ENCODE measurements at regions not wholly inside any gene's neighbourhood (a gene's known extent, or its start where the extent isn't known, plus 50 kb on each side); places are given as distances from the start of the nearest gene placed in this dataset.

DNA sequence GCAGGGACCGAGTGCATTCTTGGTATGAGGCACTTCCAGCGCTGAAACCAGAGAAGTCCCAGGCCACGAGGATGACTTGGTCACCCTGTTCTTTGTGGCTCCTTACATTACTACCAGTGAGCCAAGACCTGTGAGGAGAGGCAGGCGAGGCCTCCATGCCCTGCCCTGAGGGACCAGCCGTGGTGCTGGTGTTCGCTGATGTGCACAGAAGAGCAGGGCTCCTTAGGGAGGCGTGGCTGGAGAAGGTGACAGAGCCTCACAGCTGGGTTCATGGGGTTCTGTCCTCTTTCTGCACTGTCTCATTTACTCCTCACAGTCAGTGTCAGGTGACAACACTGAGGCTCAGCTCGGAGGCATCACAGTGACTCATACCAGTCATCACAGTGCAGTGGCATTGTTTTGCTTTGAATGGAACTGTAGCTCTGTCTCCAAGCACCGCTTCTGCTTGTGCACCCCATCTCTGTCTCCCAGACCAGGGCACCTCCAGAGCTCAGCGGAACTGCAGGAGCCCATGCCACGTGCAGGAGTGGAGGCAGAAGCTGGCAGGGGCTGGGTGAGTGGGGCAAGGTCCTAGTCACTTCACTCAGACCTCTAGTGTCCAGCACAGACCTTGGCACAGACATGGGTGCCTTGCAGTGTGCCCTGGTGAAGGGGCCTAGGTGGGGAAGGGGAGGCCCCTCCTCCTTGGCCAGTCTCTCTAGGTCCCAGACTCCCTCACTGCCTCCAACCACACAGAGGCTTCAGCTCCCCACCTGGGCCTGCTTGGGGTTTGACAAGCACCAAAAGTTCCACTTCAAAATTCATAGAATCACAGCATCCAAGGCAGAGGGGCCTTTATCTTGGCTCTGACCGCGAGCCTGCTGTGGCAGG is 310.9 kb downstream of the MATN1 start:
- Histone ChIP-seq H3K27me3 (no peaks in the 10 kb centered on the region), H3K36me3 (no peaks in the 10 kb centered on the region), H3K9me3 (no peaks in the 10 kb centered on the region), H3K27ac (no peak overlapping the region), H3K4me3 (ENCODE audit: low read depth in 1 of 2, low read length in 1 of 2) (no peak overlapping the region), H3K4me1 (ENCODE audit: control insufficient read depth in 1 of 2, insufficient read depth in 1 of 2, low read depth in 1 of 2, low read length in 1 of 2) (no peaks in the 10 kb centered on the region)
- TF ChIP-seq, protein P1, sequence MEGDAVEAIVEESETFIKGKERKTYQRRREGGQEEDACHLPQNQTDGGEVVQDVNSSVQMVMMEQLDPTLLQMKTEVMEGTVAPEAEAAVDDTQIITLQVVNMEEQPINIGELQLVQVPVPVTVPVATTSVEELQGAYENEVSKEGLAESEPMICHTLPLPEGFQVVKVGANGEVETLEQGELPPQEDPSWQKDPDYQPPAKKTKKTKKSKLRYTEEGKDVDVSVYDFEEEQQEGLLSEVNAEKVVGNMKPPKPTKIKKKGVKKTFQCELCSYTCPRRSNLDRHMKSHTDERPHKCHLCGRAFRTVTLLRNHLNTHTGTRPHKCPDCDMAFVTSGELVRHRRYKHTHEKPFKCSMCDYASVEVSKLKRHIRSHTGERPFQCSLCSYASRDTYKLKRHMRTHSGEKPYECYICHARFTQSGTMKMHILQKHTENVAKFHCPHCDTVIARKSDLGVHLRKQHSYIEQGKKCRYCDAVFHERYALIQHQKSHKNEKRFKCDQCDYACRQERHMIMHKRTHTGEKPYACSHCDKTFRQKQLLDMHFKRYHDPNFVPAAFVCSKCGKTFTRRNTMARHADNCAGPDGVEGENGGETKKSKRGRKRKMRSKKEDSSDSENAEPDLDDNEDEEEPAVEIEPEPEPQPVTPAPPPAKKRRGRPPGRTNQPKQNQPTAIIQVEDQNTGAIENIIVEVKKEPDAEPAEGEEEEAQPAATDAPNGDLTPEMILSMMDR (IDR thresholded peaks at IDR 0.05): no peak

DNA sequence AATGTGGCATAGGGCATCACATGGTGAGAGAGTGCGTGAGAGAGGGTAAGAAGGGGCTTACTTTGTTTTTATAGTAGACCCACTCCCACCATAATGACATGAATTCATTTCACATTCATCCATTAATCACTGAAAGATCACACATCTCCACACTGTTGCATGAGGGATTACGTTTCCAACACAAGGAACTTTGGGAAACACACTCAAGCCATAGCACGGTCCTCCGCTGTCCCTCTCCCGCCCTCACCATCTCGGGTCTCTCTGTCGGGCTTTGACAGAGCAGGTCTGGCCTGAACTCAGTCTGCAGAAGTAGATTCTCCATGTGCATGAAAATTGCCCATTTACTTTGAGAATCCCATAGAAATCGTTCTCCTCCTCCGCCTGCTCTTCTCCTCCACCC is 312.2 kb downstream of the MATN1 start:
- H3K36me3 ChIP-seq: no peaks in the 10 kb centered on the region
- no peaks in the 10 kb centered on the region for H3K9me3 ChIP-seq
- no peaks in the 10 kb centered on the region for H3K4me1 ChIP-seq (ENCODE audit: control insufficient read depth in 1 of 2, insufficient read depth in 1 of 2, low read depth in 1 of 2, low read length in 1 of 2)
- no peaks in the 10 kb centered on the region for H3K27me3 ChIP-seq
- no peak overlapping the region for H3K4me3 ChIP-seq (ENCODE audit: low read depth in 1 of 2, low read length in 1 of 2)
- TF ChIP-seq, protein P1 (IDR thresholded peaks at IDR 0.05): no peak
- H3K27ac ChIP-seq: no peak overlapping the region

DNA sequence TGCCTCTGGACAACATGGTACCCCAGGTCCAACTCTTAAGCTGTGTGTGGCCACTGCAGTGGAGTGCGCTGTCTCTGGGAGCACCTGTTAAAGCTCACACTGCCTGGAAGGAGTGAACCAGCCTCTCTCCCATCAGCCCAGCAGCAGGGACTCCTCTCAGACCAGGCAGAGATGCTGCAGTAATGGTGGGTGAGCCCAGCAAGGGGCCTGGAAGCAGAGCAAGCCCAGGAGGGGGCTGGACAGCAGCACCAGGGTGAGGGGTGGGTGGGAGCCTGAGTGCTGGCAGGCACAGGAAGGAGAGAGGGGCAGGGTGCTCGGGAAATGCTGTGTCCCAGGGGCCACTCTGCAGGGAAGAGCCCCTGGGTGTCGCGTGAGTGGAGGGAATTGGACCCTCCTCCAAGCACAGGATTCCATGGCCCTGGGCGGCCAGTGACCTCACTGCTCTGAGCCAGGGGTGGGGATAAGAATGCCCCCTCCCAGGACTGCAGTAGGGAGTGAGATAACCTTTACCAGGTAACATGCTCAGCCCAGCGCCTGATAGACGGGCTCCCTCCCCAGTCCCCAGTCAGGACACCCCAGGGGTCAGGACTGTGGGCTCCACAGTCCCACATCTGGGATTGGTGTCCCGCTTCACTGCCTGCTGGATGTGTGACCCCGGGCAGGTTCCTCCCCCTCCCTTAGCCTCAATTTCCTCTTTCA is 313.1 kb downstream of the MATN1 start:
- TF ChIP-seq, protein P1 (IDR thresholded peaks at IDR 0.05): no peak
- Histone ChIP-seq H3K4me1 (ENCODE audit: control insufficient read depth in 1 of 2, insufficient read depth in 1 of 2, low read depth in 1 of 2, low read length in 1 of 2) (no peaks in the 10 kb centered on the region), H3K4me3 (ENCODE audit: low read depth in 1 of 2, low read length in 1 of 2) (no peak overlapping the region), H3K27me3 (no peaks in the 10 kb centered on the region), H3K36me3 (no peaks in the 10 kb centered on the region), H3K27ac (no peak overlapping the region), H3K9me3 (no peaks in the 10 kb centered on the region)

DNA sequence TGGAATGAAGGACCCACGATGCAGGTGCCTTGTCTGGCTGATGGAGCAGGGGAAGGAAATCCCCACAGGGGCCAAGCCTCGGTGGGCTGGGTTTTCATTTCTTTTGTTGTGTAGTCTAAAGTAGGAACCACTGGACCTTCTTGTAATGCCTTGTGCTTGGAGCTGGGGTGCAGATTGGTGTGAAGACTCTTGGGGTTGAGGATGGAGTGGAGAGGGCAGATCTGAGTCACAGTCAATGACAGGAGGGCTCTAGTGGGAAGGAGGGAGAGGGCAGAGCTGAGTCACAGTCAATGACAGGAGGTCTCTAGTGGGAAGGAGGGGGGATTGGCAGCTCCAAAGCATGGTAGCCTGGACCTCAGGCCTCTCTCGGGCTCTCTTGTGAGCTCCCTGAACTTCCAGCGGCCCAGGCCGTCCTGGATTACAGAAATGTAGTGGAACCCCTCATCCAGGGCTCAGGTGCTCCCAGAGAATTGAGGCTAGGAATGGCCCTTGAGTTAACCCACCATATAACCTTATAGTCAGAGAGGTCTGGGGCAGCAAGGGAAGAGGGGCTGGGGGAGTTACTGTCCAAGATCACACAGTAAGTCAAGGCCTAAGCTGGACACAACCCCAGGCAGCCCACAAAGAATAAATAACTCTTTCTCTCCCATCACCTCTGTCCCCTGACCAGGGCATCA is 313.8 kb downstream of the MATN1 start:
- H3K4me1 ChIP-seq (ENCODE audit: control insufficient read depth in 1 of 2, insufficient read depth in 1 of 2, low read depth in 1 of 2, low read length in 1 of 2): no peaks in the 10 kb centered on the region
- no peaks in the 10 kb centered on the region for H3K9me3 ChIP-seq
- H3K36me3 ChIP-seq: no peaks in the 10 kb centered on the region
- no peaks in the 10 kb centered on the region for H3K27me3 ChIP-seq
- H3K4me3 ChIP-seq (ENCODE audit: low read depth in 1 of 2, low read length in 1 of 2): no peak overlapping the region
- TF ChIP-seq, protein P1 (IDR thresholded peaks at IDR 0.05): no peak
- no peak overlapping the region for H3K27ac ChIP-seq

DNA sequence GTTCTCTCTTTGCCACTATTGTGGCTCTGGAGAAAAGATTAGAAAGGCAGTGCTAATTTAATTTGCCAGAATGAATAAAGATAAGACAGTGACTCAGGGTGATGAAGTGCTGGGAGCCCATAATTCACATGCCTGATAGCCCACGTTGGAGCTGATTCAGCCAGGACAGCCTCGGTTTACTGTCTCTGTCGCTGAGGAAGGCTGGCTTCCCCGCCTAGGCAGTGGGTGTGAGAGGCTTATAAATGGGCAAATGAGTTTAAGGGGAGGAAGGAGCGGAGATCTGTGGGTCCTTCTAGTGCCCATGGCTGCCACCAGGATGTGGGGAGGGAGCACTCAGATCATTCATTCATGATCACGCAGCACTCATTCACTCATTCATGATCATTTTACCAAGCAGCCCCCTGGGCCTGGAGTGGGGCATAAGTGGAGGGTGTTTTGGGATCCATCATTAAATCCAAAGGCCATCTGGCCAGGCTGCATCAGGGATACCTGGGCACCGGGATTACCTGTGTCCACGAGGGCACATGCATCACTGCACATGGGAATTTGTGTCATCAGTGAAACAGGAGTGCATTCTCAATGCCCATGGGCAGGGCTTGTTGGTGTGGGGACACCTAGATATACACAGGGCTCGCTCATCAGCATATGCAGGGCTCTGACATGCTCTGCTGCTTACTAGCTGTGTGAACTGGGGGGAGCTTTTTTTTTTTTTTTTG is 315.4 kb downstream of the MATN1 start:
- Histone ChIP-seq H3K27ac (no peak overlapping the region), H3K4me1 (ENCODE audit: control insufficient read depth in 1 of 2, insufficient read depth in 1 of 2, low read depth in 1 of 2, low read length in 1 of 2) (no peaks in the 10 kb centered on the region), H3K36me3 (no peaks in the 10 kb centered on the region), H3K9me3 (no peaks in the 10 kb centered on the region), H3K27me3 (no peaks in the 10 kb centered on the region), H3K4me3 (ENCODE audit: low read depth in 1 of 2, low read length in 1 of 2) (no peak overlapping the region)
- TF ChIP-seq, protein P1 (IDR thresholded peaks at IDR 0.05): no peak
